H9 (cell line): ENCODE measurements at regions not wholly inside any gene's neighbourhood (a gene's known extent, or its start where the extent isn't known, plus 50 kb on each side); places are given as distances from the start of the nearest gene placed in this dataset.

Experiments
- DNase-seq: peaks from one replicate; pipeline ENCODE4 v3.0.0-alpha.2; 2017
- H2AFZ ChIP-seq: one replicate; pipeline ENCODE4 v1.6.1; 2013; ENCODE audit warnings: mild to moderate bottlenecking, low read length, control low read depth, moderate library complexity
- H2AK5ac ChIP-seq: 2 replicates; pipeline ENCODE4 v1.6.1; 2013; ENCODE audit warnings: low read length, control low read depth, mixed read lengths; ENCODE audit not compliant: insufficient read length
- H2BK120ac ChIP-seq: one replicate; pipeline ENCODE4 v1.6.1; 2013; ENCODE audit warnings: low read depth, mild to moderate bottlenecking, low read length, control low read depth, inconsistent platforms; ENCODE audit not compliant: poor library complexity, severe bottlenecking
- H2BK12ac ChIP-seq: 2 replicates; pipeline ENCODE4 v1.6.1; 2013; ENCODE audit warnings: low read length, control low read depth, mixed read lengths, low read depth; ENCODE audit not compliant: insufficient read length
- H2BK15ac ChIP-seq: 2 replicates; pipeline ENCODE4 v1.6.1; 2013; ENCODE audit warnings: low read depth, low read length, control low read depth
- H2BK20ac ChIP-seq: one replicate; pipeline ENCODE4 v1.6.1; 2013; ENCODE audit warnings: low read depth, mild to moderate bottlenecking, low read length, control low read depth, inconsistent platforms; ENCODE audit not compliant: poor library complexity, severe bottlenecking
- H2BK5ac ChIP-seq: 2 replicates; pipeline ENCODE4 v1.6.1; 2013; ENCODE audit warnings: low read length, control low read depth, mixed read lengths; ENCODE audit not compliant: insufficient read length
- H3K14ac ChIP-seq: 2 replicates; pipeline ENCODE4 v1.6.1; 2013; ENCODE audit warnings: low read length, control low read depth; ENCODE audit not compliant: insufficient read depth
- H3K18ac ChIP-seq: 2 replicates; pipeline ENCODE4 v1.6.1; 2013; ENCODE audit warnings: low read depth, mild to moderate bottlenecking, mixed read lengths, low read length, control low read depth; ENCODE audit not compliant: insufficient read length
- H3K23ac ChIP-seq: 2 replicates; pipeline ENCODE4 v1.6.1; 2013; ENCODE audit warnings: low read length, control low read depth, mixed read lengths, low read depth; ENCODE audit not compliant: insufficient read length
- H3K23me2 ChIP-seq: 2 replicates; pipeline ENCODE4 v1.6.1; 2013; ENCODE audit warnings: low read depth, mild to moderate bottlenecking, mixed read lengths, low read length, control low read depth; ENCODE audit not compliant: insufficient read length, poor library complexity, severe bottlenecking
- H3K27ac ChIP-seq: 2 replicates; pipeline ENCODE4 v1.5.1; 2013; ENCODE audit warnings: low read length, control low read depth, mixed read lengths, low read depth; ENCODE audit not compliant: insufficient read length
- H3K27me3 ChIP-seq: 2 replicates; pipeline ENCODE4 v1.6.1; 2013; ENCODE audit warnings: low read length, control low read depth, inconsistent platforms; ENCODE audit not compliant: insufficient read depth
- H3K4ac ChIP-seq: 2 replicates; pipeline ENCODE4 v1.6.1; 2013; ENCODE audit warnings: low read depth, mild to moderate bottlenecking, control low read depth, inconsistent platforms, low read length, moderate library complexity
- H3K4me1 ChIP-seq: 2 replicates; pipeline ENCODE4 v1.6.1; 2013; ENCODE audit warnings: low read length, control low read depth, inconsistent platforms; ENCODE audit not compliant: insufficient read depth
- H3K4me2 ChIP-seq: 2 replicates; pipeline ENCODE4 v1.6.1; 2013; ENCODE audit warnings: low read length, control low read depth, mixed read lengths; ENCODE audit not compliant: insufficient read length, insufficient read depth
- H3K56ac ChIP-seq: 2 replicates; pipeline ENCODE4 v1.6.1; 2013; ENCODE audit warnings: low read depth, mild to moderate bottlenecking, mixed read lengths, low read length, control low read depth; ENCODE audit not compliant: insufficient read length
- H3K79me1 ChIP-seq: 2 replicates; pipeline ENCODE4 v1.6.1; 2013; ENCODE audit warnings: low read depth, mild to moderate bottlenecking, moderate library complexity, low read length, control low read depth, inconsistent platforms; ENCODE audit not compliant: insufficient read depth, poor library complexity, severe bottlenecking
- H3K79me2 ChIP-seq: 2 replicates; pipeline ENCODE4 v1.6.1; 2013; ENCODE audit warnings: low read length, control low read depth, inconsistent platforms; ENCODE audit not compliant: insufficient read depth
- H3K9ac ChIP-seq: 2 replicates; pipeline ENCODE4 v1.6.1; 2013; ENCODE audit warnings: low read length, control low read depth, mixed read lengths; ENCODE audit not compliant: insufficient read length; ENCODE audit errors: extremely low read depth
- H3K9me3 ChIP-seq: one replicate; pipeline ENCODE4 v1.6.1; 2013; ENCODE audit warnings: low read depth, low read length, inconsistent platforms; ENCODE audit not compliant: control insufficient read depth
- H3T11ph ChIP-seq: one replicate; pipeline ENCODE4 v1.6.1; 2013; ENCODE audit warnings: mild to moderate bottlenecking, low read length, control low read depth, inconsistent platforms
- H4K20me1 ChIP-seq: one replicate; pipeline ENCODE4 v1.6.1; 2013; ENCODE audit not compliant: control insufficient read depth, insufficient read length, insufficient read depth
- H4K5ac ChIP-seq: 2 replicates; pipeline ENCODE4 v1.6.1; 2013; ENCODE audit warnings: low read depth, mild to moderate bottlenecking, mixed read lengths, low read length, control low read depth; ENCODE audit not compliant: insufficient read length
- H4K8ac ChIP-seq: replicated peaks from 2 replicates; pipeline ENCODE4 v1.6.1; 2013; ENCODE audit warnings: low read length, control low read depth, mixed read lengths, low read depth; ENCODE audit not compliant: insufficient read length
- H4K91ac ChIP-seq: 2 replicates; pipeline ENCODE4 v1.6.1; 2013; ENCODE audit warnings: low read depth, mild to moderate bottlenecking, moderate library complexity, mixed read lengths, low read length, control low read depth; ENCODE audit not compliant: insufficient read length
- H3K27ac Mint-ChIP-seq, 3 experiments: 2 replicates in 2 of 3; 3 replicates in 1 of 3; pipeline ENCODE4 v1.8.0; 2020 to 2021; ENCODE audit warnings: mixed read lengths in 3 of 3, mild to moderate bottlenecking in 1 of 3, moderate library complexity in 1 of 3
- H3K27me3 Mint-ChIP-seq: 2 replicates; pipeline ENCODE4 v1.8.0; 2021; ENCODE audit warnings: low read depth, mild to moderate bottlenecking, moderate library complexity, mixed read lengths
- H3K36me3 Mint-ChIP-seq, 3 experiments: 2 replicates in 2 of 3; 3 replicates in 1 of 3; pipeline ENCODE4 v1.8.0; 2020 to 2021; ENCODE audit warnings: low read depth in 3 of 3, mixed read lengths in 3 of 3; ENCODE audit not compliant: insufficient read depth in 1 of 3
- H3K4me1 Mint-ChIP-seq, 2 experiments: 2 replicates each; pipeline ENCODE4 v1.8.0; 2020; ENCODE audit warnings: mixed read lengths in 2 of 2
- H3K4me3 Mint-ChIP-seq, 2 experiments: 2 replicates in 1 of 2; 3 replicates in 1 of 2; pipeline ENCODE4 v1.8.0; 2020 to 2021; ENCODE audit warnings: mild to moderate bottlenecking in 2 of 2, mixed read lengths in 2 of 2, moderate library complexity in 1 of 2
- H3K9me3 Mint-ChIP-seq, 2 experiments: 2 replicates in 1 of 2; 3 replicates in 1 of 2; pipeline ENCODE4 v1.8.0; 2020; ENCODE audit warnings: mild to moderate bottlenecking in 2 of 2, mixed read lengths in 2 of 2, moderate library complexity in 1 of 2
- WGBS: extraction: QIAGEN DNeasy Blood & Tissue Kit; methylation state at CpG from one replicate; pipeline ENCODE4 v1.1.7; 2013; ENCODE audit warnings: missing lambda C conversion rate, low lambda C conversion rate, mixed read lengths; ENCODE audit not compliant: insufficient read length; ENCODE audit errors: extremely low coverage; 5-methylcytosine and 5-hydroxymethylcytosine counted together
- TF ChIP-seq, protein P1 (sequence below): fragments of 200-600 bp; sonication (generic); conservative IDR thresholded peaks from 3 replicates; pipeline ENCODE4 v1.8.0; 2021; ENCODE audit warnings: antibody characterized with exemption, mild to moderate bottlenecking

DNA sequence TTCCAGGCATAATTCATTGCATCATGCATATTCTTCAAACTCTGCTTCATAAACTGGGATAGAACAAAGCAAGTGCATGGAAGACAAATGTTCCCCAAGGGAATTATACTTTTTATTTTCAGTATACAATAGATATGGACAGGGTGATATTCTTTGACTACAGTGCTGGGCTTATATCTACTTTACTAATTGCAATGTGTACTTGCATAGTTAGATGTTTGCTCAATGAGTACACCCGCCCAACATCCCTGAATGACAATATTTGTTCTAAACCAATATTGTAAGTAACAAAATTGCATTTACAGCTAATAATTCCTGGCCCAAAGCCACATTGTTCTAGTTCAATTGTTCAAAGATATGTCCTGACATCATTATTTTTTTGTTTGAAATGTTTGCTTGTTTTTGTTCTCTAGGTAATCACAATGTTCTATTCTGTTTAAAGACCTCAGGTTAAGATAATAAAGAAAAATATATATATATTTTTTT is 171.4 kb downstream of the PTN start:
- Histone ChIP-seq H4K20me1 (no peaks in the 10 kb centered on the region), H3K9ac (no peak overlapping the region), H2BK5ac (no peak overlapping the region), H3K9me3 (no peaks in the 10 kb centered on the region), H3K23ac (no peak overlapping the region), H3K23me2 (no peaks in the 10 kb centered on the region), H3K56ac (no peak overlapping the region), H3K4me1 (no peaks in the 10 kb centered on the region), H2AFZ (no peak overlapping the region), H2BK15ac (no peak overlapping the region), H4K5ac (no peak overlapping the region), H4K91ac (no peak overlapping the region), H3K4ac (no peak overlapping the region), H3K14ac (no peak overlapping the region), H2BK20ac (no peak overlapping the region), H2BK120ac (no peak overlapping the region), H3K79me2 (no peaks in the 10 kb centered on the region), H2BK12ac (no peak overlapping the region), H2AK5ac (no peak overlapping the region), H3T11ph (no peak overlapping the region), H3K4me2 (no peak overlapping the region), H4K8ac (no peak overlapping the region), H3K27me3 (no peaks in the 10 kb centered on the region), H3K18ac (no peak overlapping the region), H3K79me1 (no peaks in the 10 kb centered on the region), H3K27ac (no peak overlapping the region)
- TF ChIP-seq, protein P1, sequence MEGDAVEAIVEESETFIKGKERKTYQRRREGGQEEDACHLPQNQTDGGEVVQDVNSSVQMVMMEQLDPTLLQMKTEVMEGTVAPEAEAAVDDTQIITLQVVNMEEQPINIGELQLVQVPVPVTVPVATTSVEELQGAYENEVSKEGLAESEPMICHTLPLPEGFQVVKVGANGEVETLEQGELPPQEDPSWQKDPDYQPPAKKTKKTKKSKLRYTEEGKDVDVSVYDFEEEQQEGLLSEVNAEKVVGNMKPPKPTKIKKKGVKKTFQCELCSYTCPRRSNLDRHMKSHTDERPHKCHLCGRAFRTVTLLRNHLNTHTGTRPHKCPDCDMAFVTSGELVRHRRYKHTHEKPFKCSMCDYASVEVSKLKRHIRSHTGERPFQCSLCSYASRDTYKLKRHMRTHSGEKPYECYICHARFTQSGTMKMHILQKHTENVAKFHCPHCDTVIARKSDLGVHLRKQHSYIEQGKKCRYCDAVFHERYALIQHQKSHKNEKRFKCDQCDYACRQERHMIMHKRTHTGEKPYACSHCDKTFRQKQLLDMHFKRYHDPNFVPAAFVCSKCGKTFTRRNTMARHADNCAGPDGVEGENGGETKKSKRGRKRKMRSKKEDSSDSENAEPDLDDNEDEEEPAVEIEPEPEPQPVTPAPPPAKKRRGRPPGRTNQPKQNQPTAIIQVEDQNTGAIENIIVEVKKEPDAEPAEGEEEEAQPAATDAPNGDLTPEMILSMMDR, result no peak
- Mint-ChIP-seq H3K27ac (no peak overlapping the region), H3K9me3 (no peaks in the 10 kb centered on the region), H3K4me3 (no peak overlapping the region), H3K36me3 (no peaks in the 10 kb centered on the region), H3K4me1 (peaks cover 7 to 8% of the 10 kb centered on the region in 2 experiments), H3K27me3 (no peaks in the 10 kb centered on the region)
- no peak for DNase-seq
- WGBS, result no CpG with 5 or more reads among the region's 1 CpG
